BLaER1 (cell line): ENCODE measurements at regions not wholly inside any gene's neighbourhood (a gene's known extent, or its start where the extent isn't known, plus 50 kb on each side); places are given as distances from the start of the nearest gene placed in this dataset.

Experiments
- H3K27ac ChIP-seq: shearing (Covaris generic); formaldehyde crosslinking; 2 replicates; pipeline ENCODE4 v1.8.1; 2022
- H3K27me3 ChIP-seq: shearing (Covaris generic); formaldehyde crosslinking; 2 replicates; pipeline ENCODE4 v1.8.1; 2022
- H3K36me3 ChIP-seq: shearing (Covaris generic); formaldehyde crosslinking; 2 replicates; pipeline ENCODE4 v1.8.1; 2022
- H3K4me1 ChIP-seq: shearing (Covaris generic); formaldehyde crosslinking; 2 replicates; pipeline ENCODE4 v1.8.1; 2022
- H3K4me2 ChIP-seq: shearing (Covaris generic); formaldehyde crosslinking; 2 replicates; pipeline ENCODE4 v1.8.1; 2022
- H3K4me3 ChIP-seq: shearing (Covaris generic); formaldehyde crosslinking; 2 replicates; pipeline ENCODE4 v1.8.1; 2022
- H3K9ac ChIP-seq: shearing (Covaris generic); formaldehyde crosslinking; 2 replicates; pipeline ENCODE4 v1.8.1; 2022
- H3K9me3 ChIP-seq: shearing (Covaris generic); formaldehyde crosslinking; 2 replicates; pipeline ENCODE4 v1.8.1; 2022
- H4K20me1 ChIP-seq: shearing (Covaris generic); formaldehyde crosslinking; 2 replicates; pipeline ENCODE4 v1.8.1; 2022
- Cebpa-rat ChIP-seq: shearing (Covaris generic); IDR thresholded peaks from 2 replicates; pipeline ENCODE4 v1.8.1; 2022

- TF ChIP-seq Cebpa-rat: no peak
- peaks cover 16% of the 10 kb centered on the region for H3K4me1 ChIP-seq
- H3K9me3 ChIP-seq: peaks cover 10% of the 10 kb centered on the region
- no peak overlapping the region for H3K27ac ChIP-seq
- no peaks in the 10 kb centered on the region for H4K20me1 ChIP-seq
- no peaks in the 10 kb centered on the region for H3K36me3 ChIP-seq
- H3K27me3 ChIP-seq: no peaks in the 10 kb centered on the region
- no peak overlapping the region for H3K4me2 ChIP-seq
- no peak overlapping the region for H3K4me3 ChIP-seq
- H3K9ac ChIP-seq: no peak overlapping the region
Observed at GRCh38 chr1:22291057-22291456, 148.2 kb upstream of the WNT4 start.

GRCh38 chr1:22291494-22291893, 148.6 kb upstream of the WNT4 start:
- peaks cover 20% of the 10 kb centered on the region for H3K4me1 ChIP-seq
- no peaks in the 10 kb centered on the region for H4K20me1 ChIP-seq
- H3K9ac ChIP-seq: no peak overlapping the region
- H3K4me3 ChIP-seq: no peak overlapping the region
- no peaks in the 10 kb centered on the region for H3K36me3 ChIP-seq
- H3K27ac ChIP-seq: no peak overlapping the region
- H3K27me3 ChIP-seq: no peaks in the 10 kb centered on the region
- H3K4me2 ChIP-seq: no peak overlapping the region
- TF ChIP-seq Cebpa-rat: no peak
- peaks cover 10% of the 10 kb centered on the region for H3K9me3 ChIP-seq

GRCh38 chr1:22292011-22292788, 149.3 kb upstream of the WNT4 start:
- no peak overlapping the region for H3K4me2 ChIP-seq
- no peak overlapping the region for H3K9ac ChIP-seq
- H3K27me3 ChIP-seq: no peaks in the 10 kb centered on the region
- no peak overlapping the region for H3K4me3 ChIP-seq
- no peak for TF ChIP-seq Cebpa-rat
- no peak overlapping the region for H3K27ac ChIP-seq
- H3K9me3 ChIP-seq: peaks cover 10% of the 10 kb centered on the region
- no peaks in the 10 kb centered on the region for H3K36me3 ChIP-seq
- H4K20me1 ChIP-seq: no peaks in the 10 kb centered on the region
- peaks cover 27% of the 10 kb centered on the region for H3K4me1 ChIP-seq

DNA sequence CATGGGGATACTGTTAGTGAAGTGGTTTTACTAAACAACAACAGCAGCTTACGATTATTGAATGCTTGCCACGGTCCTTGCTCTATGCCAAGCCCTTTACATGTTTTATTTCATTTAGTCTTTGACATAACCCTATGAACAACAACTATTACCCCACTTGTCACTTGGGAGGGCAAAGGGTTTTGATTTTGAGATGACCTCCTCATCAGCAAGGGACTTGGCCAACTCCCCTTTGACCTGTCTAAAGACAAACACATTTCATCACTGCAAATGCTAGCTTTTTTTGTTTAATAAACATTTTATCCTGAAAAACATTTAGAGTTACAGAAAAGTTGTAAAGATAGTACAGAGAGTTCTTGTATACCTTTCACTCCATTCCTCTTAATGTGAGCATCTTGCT, 152.5 kb upstream of the WNT4 start:
- Histone ChIP-seq H3K27me3 (no peaks in the 10 kb centered on the region), H3K9me3 (peaks cover 10% of the 10 kb centered on the region), H4K20me1 (no peaks in the 10 kb centered on the region), H3K4me1 (peaks cover 36% of the 10 kb centered on the region), H3K4me3 (no peak overlapping the region), H3K9ac (no peak overlapping the region), H3K4me2 (peak overlapping the region; percentile 88), H3K36me3 (no peaks in the 10 kb centered on the region), H3K27ac (no peak overlapping the region)
- no peak for TF ChIP-seq Cebpa-rat

- Histone ChIP-seq H3K27ac (no peak overlapping the region), H3K4me1 (peaks cover 36% of the 10 kb centered on the region), H3K9ac (no peak overlapping the region), H3K4me2 (peak overlapping the region; percentile 88), H3K4me3 (no peak overlapping the region), H3K36me3 (no peaks in the 10 kb centered on the region), H3K27me3 (no peaks in the 10 kb centered on the region), H3K9me3 (peaks cover 10% of the 10 kb centered on the region), H4K20me1 (no peaks in the 10 kb centered on the region)
- no peak for TF ChIP-seq Cebpa-rat
Observed at GRCh38 chr1:22295856-22296255, 153.0 kb upstream of the WNT4 start.

DNA sequence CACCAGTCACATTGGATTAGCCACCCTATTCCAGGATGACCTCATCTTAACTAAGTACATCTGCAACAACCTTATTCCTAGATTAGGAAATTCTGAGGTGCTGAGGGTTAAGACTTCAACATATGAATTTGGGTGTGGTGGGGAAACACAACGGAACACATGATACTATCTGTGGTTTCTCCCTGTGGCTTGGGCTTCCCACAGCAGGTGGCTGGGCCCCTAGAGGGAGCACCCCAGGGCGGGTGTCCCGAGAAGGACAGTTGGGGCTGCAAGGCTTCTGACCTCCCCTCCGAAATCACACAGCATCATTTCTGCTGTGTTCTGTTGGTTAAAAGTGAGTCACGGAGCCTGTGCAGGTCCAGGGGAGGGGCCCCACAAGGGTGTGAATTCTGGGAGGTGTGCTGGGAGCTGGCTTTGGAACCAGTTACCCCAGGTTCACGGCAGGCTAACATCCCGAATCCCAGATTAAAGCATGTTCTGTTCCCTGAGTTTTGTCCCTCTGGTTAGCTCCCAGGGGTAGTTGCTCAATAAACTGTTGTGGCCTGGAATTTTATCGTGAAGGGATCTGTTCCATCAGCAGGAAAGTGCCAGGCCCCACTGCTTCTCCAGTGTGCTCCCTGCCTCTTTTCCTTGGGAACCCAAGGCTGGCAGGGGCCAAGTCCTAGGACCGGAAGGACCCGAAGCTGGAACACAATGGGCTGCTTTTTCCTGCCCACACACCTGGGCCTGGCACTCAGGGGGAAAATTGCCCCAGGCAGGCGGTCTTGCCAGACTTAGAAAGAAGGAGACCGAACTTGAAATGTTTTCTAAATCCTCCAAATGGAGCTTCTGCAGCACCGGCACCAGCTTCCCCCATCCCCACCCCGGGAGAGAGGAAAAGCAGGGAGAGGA, 154.0 kb upstream of the WNT4 start:
- Histone ChIP-seq H3K36me3 (no peaks in the 10 kb centered on the region), H3K9ac (peak overlapping the region; percentile 30; the same call in 1 of the 2 replicates), H4K20me1 (no peaks in the 10 kb centered on the region), H3K4me1 (peaks cover 36% of the 10 kb centered on the region), H3K4me2 (peak overlapping the region; percentile 88), H3K27me3 (no peaks in the 10 kb centered on the region), H3K27ac (peak overlapping the region; percentile 42), H3K9me3 (peaks cover 10% of the 10 kb centered on the region), H3K4me3 (no peak overlapping the region; the same call in 1 of the 2 replicates)
- no peak for TF ChIP-seq Cebpa-rat

- H3K27me3 ChIP-seq: no peaks in the 10 kb centered on the region
- H3K4me2 ChIP-seq: peak overlapping the region; percentile 88
- H4K20me1 ChIP-seq: no peaks in the 10 kb centered on the region
- no peak overlapping the region for H3K4me3 ChIP-seq
- no peak for TF ChIP-seq Cebpa-rat
- H3K27ac ChIP-seq: no peak overlapping the region
- peaks cover 36% of the 10 kb centered on the region for H3K4me1 ChIP-seq
- H3K36me3 ChIP-seq: no peaks in the 10 kb centered on the region
- no peak overlapping the region for H3K9ac ChIP-seq
- peaks cover 10% of the 10 kb centered on the region for H3K9me3 ChIP-seq
Observed at GRCh38 chr1:22297999-22298398, 153.7 kb upstream of the ZBTB40 start.

GRCh38 chr1:22303816-22304215, 147.8 kb upstream of the ZBTB40 start:
- Histone ChIP-seq H3K4me2 (no peak overlapping the region), H3K4me1 (no peaks in the 10 kb centered on the region), H4K20me1 (no peaks in the 10 kb centered on the region), H3K36me3 (no peaks in the 10 kb centered on the region), H3K4me3 (no peak overlapping the region), H3K27ac (no peak overlapping the region), H3K27me3 (no peaks in the 10 kb centered on the region), H3K9me3 (peaks cover 11% of the 10 kb centered on the region), H3K9ac (no peak overlapping the region)
- no peak for TF ChIP-seq Cebpa-rat

- H3K9me3 ChIP-seq: no peaks in the 10 kb centered on the region
- H3K4me3 ChIP-seq: no peak overlapping the region
- no peak overlapping the region for H3K4me2 ChIP-seq
- TF ChIP-seq Cebpa-rat: no peak
- no peaks in the 10 kb centered on the region for H3K27me3 ChIP-seq
- H3K27ac ChIP-seq: no peak overlapping the region
- no peaks in the 10 kb centered on the region for H3K4me1 ChIP-seq
- H3K36me3 ChIP-seq: no peaks in the 10 kb centered on the region
- no peak overlapping the region for H3K9ac ChIP-seq
- no peaks in the 10 kb centered on the region for H4K20me1 ChIP-seq
Observed at GRCh38 chr1:22309572-22309971, 142.1 kb upstream of the ZBTB40 start.

DNA sequence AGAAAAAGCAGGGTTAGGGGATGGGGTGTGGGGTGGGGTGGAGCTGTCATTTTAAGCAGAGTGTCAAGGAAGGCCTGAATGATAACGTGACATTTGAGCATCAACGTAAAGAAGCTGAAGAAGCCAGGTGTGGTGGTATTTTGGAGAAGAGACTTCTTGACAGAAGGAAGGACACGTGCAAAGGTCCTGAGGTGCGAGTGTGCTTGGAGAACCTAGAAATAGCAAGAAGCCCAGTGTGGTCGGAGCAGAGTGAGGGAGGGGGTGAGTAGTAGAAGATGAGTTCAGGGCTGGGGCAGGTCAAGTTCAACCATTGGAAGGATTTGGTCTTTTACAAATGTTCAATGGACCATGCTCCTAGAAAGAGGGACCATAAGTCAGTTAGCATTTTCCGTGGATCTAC, 140.2 kb upstream of the ZBTB40 start:
- Histone ChIP-seq H3K9ac (no peak overlapping the region), H3K36me3 (no peaks in the 10 kb centered on the region), H4K20me1 (no peaks in the 10 kb centered on the region), H3K4me3 (no peak overlapping the region), H3K27ac (no peak overlapping the region), H3K4me2 (no peak overlapping the region), H3K4me1 (peaks cover 13% of the 10 kb centered on the region), H3K27me3 (no peaks in the 10 kb centered on the region), H3K9me3 (no peaks in the 10 kb centered on the region)
- no peak for TF ChIP-seq Cebpa-rat
